Lower leg skin (tissue), 4 donors: ENCODE measurements at regions not wholly inside any gene's neighbourhood (a gene's known extent, or its start where the extent isn't known, plus 50 kb on each side); places are given as distances from the start of the nearest gene placed in this dataset.

Experiments used
- DNase-seq, 2 donors: peaks; one replicate each; pipeline ENCODE4 v3.0.0-alpha.2; 2019; ENCODE audit warnings: low spot score in 2 of 2
- H3K4me3 ChIP-seq: fragments of 200-600 bp; sonication (generic); 2 replicates; pipeline ENCODE4 v1.5.1; 2017; ENCODE audit warnings: mild to moderate bottlenecking, low read depth; ENCODE audit not compliant: poor library complexity, severe bottlenecking
- CTCF ChIP-seq, 3 donors: fragments of 450-650 bp; IDR thresholded peaks; one replicate each; pipeline ENCODE4 v1.5.1; 2016; ENCODE audit warnings: antibody characterized with exemption in 3 of 3, mild to moderate bottlenecking in 3 of 3, moderate library complexity in 2 of 3
- POLR2A ChIP-seq, 2 donors: fragments of 450-650 bp; IDR thresholded peaks; one replicate each; pipeline ENCODE4 v1.6.1; 2016 to 2017; ENCODE audit warnings: antibody characterized with exemption in 2 of 2, mild to moderate bottlenecking in 1 of 2, moderate library complexity in 1 of 2
- WGBS, 2 donors: methylation state at CpG; one replicate each; pipeline ENCODE4 v1.1.5; 2018; 5-methylcytosine and 5-hydroxymethylcytosine counted together
- intact Hi-C: fragments of 100-400 bp; cut with DNase I; formaldehyde crosslinking; loops from one replicate; pipeline ENCODE4 v1.15.0; 2023; ENCODE audit warnings: low total_unique reads

- H3K4me3 ChIP-seq: no peak overlapping the region
- DNase-seq: no peak
- intact Hi-C loops: no loop called here
- TF ChIP-seq CTCF (IDR thresholded peaks at IDR 0.05): no peak
- no peak for TF ChIP-seq POLR2A (IDR thresholded peaks at IDR 0.05)
- WGBS, 2 donors: 65 to 83% methylated on average over 5 of the region's 5 CpGs
Observed at GRCh38 chr20:20977786-20978185, 128.4 kb downstream of the LINC00237 start.

GRCh38 chr20:20972490-20972889 is 133.7 kb downstream of the LINC00237 start:
- intact Hi-C loops: no loop called here
- no peak for DNase-seq
- no peak overlapping the region for H3K4me3 ChIP-seq
- TF ChIP-seq POLR2A (IDR thresholded peaks at IDR 0.05) (no peak), CTCF (IDR thresholded peaks at IDR 0.05) (no peak)
- WGBS, 2 donors: 96 to 97% methylated on average over 1 of the region's 1 CpG

- no peak overlapping the region for H3K4me3 ChIP-seq
- intact Hi-C loops: no loop called here
- 88 to 93% methylated on average over 6 of the region's 6 CpGs for WGBS, 2 donors
- TF ChIP-seq POLR2A (IDR thresholded peaks at IDR 0.05) (no peak), CTCF (IDR thresholded peaks at IDR 0.05) (no peak)
- no peak for DNase-seq
Observed at GRCh38 chr20:20971810-20972209, 134.3 kb downstream of the LINC00237 start.

GRCh38 chr20:20970841-20971240 is 135.3 kb downstream of the LINC00237 start:
- H3K4me3 ChIP-seq: no peak overlapping the region
- WGBS, 2 donors: 54 to 61% methylated on average over 3 of the region's 3 CpGs
- no peak for DNase-seq
- intact Hi-C loops: no loop called here
- no peak for TF ChIP-seq CTCF (IDR thresholded peaks at IDR 0.05)
- TF ChIP-seq POLR2A (IDR thresholded peaks at IDR 0.05): no peak

- TF ChIP-seq POLR2A (IDR thresholded peaks at IDR 0.05): no peak
- no peak for TF ChIP-seq CTCF (IDR thresholded peaks at IDR 0.05)
- no peak for DNase-seq
- 78 to 80% methylated on average over 13 of the region's 13 CpGs for WGBS, 2 donors
- no peak overlapping the region for H3K4me3 ChIP-seq
- intact Hi-C loops: no loop called here
Observed at GRCh38 chr20:20969701-20970280, 136.4 kb downstream of the LINC00237 start.

- 55 to 59% methylated on average over 10 of the region's 10 CpGs for WGBS, 2 donors
- TF ChIP-seq POLR2A (IDR thresholded peaks at IDR 0.05): no peak
- no peak overlapping the region for H3K4me3 ChIP-seq
- intact Hi-C loops: no loop called here
- no peak for DNase-seq
Observed at GRCh38 chr20:20967564-20968184, 138.5 kb downstream of the LINC00237 start.
